Keratinocyte (primary cell): ENCODE measurements at regions not wholly inside any gene's neighbourhood (a gene's known extent, or its start where the extent isn't known, plus 50 kb on each side); places are given as distances from the start of the nearest gene placed in this dataset.

ENCODE experiments used
- DNase-seq: peaks from one replicate; pipeline ENCODE4 v3.0.0-alpha.2; 2011; ENCODE audit warnings: low read depth, missing footprints, low spot score
- FAIRE-seq: peaks from 2 replicates; lab custom pipeline; 2011; peaks lifted over from hg19 to GRCh38; lab: Jason Lieb, UNC
- H2AFZ ChIP-seq: 2 replicates; pipeline ENCODE4 v1.6.0; 2012; ENCODE audit warnings: low read length, control low read depth, inconsistent platforms; ENCODE audit not compliant: control insufficient read depth
- H3K27ac ChIP-seq: 2 replicates; pipeline ENCODE4 v1.5.1; 2011; ENCODE audit warnings: low read length; ENCODE audit not compliant: control insufficient read depth, insufficient read depth
- H3K27me3 ChIP-seq: 3 replicates; pipeline ENCODE4 v1.6.0; 2011; ENCODE audit warnings: low read length; ENCODE audit not compliant: control insufficient read depth, insufficient read depth; ENCODE audit errors: extremely low read depth
- H3K36me3 ChIP-seq, 2 experiments: 2 replicates in 1 of 2; 3 replicates in 1 of 2; pipeline ENCODE4 v1.5.1; 2011; ENCODE audit warnings: low read length in 2 of 2, mild to moderate bottlenecking in 1 of 2; ENCODE audit not compliant: control insufficient read depth in 2 of 2, insufficient read depth in 2 of 2; ENCODE audit errors: extremely low read depth in 1 of 2
- H3K4me1 ChIP-seq: 3 replicates; pipeline ENCODE4 v1.5.1; 2011; ENCODE audit warnings: low read length; ENCODE audit not compliant: control insufficient read depth, insufficient read depth; ENCODE audit errors: extremely low read depth
- H3K4me2 ChIP-seq: 3 replicates; pipeline ENCODE4 v1.6.0; 2011; ENCODE audit warnings: low read depth, low read length; ENCODE audit not compliant: control insufficient read depth, insufficient read depth; ENCODE audit errors: extremely low read depth
- H3K4me3 ChIP-seq, 3 experiments: fragments of 200-600 bp in 1 of 3; sonication (generic) in 1 of 3; 2 replicates in 2 of 3; 3 replicates in 1 of 3; pipeline ENCODE4 v1.5.1; 2011 to 2016; ENCODE audit warnings: low read length in 3 of 3, mild to moderate bottlenecking in 3 of 3, control low read depth in 2 of 3, inconsistent platforms in 1 of 3, low read depth in 1 of 3, mixed read lengths in 1 of 3, mixed run types in 1 of 3, moderate library complexity in 1 of 3; ENCODE audit not compliant: control insufficient read depth in 2 of 3, insufficient read depth in 2 of 3; ENCODE audit errors: extremely low read depth in 1 of 3
- H3K79me2 ChIP-seq: 2 replicates; pipeline ENCODE4 v1.6.0; 2012; ENCODE audit warnings: low read length; ENCODE audit not compliant: control insufficient read depth, insufficient read depth
- H3K9ac ChIP-seq: 3 replicates; pipeline ENCODE4 v1.6.0; 2011; ENCODE audit warnings: low read length; ENCODE audit not compliant: control insufficient read depth, insufficient read depth; ENCODE audit errors: extremely low read depth
- H3K9me1 ChIP-seq: 3 replicates; pipeline ENCODE4 v1.6.0; 2011; ENCODE audit warnings: low read length; ENCODE audit not compliant: control insufficient read depth, insufficient read depth; ENCODE audit errors: extremely low read depth
- H3K9me3 ChIP-seq: 2 replicates; pipeline ENCODE4 v1.5.1; 2012; ENCODE audit warnings: low read depth, low read length; ENCODE audit not compliant: control insufficient read depth
- H4K20me1 ChIP-seq: 3 replicates; pipeline ENCODE4 v1.6.0; 2011; ENCODE audit warnings: low read length; ENCODE audit not compliant: control insufficient read depth, insufficient read depth; ENCODE audit errors: extremely low read depth
- EZH2 ChIP-seq: IDR thresholded peaks from one replicate; pipeline ENCODE4 v1.6.1; 2012; ENCODE audit warnings: inconsistent platforms, mild to moderate bottlenecking, low read length, moderate library complexity
- dilution Hi-C: fragments of 300-500 bp; cut with MboI; formaldehyde crosslinking; loops from one replicate; pipeline ENCODE4 v1.7.0; 2020; ENCODE audit warnings: low sequenced_read_pairs; ENCODE audit not compliant: extremely low pct_ligation_motif_present
- TF ChIP-seq, protein P1 (sequence below), 3 experiments: IDR thresholded peaks in 1 of 3; conservative IDR thresholded peaks in 1 of 3; optimal IDR thresholded peaks in 1 of 3; 2 replicates in 2 of 3; 3 replicates in 1 of 3; pipeline versions ENCODE3 to v1.5.1; 2011; ENCODE audit warnings: low read length in 3 of 3, mild to moderate bottlenecking in 3 of 3, moderate library complexity in 2 of 3, control low read depth in 1 of 3, inconsistent platforms in 1 of 3; ENCODE audit not compliant: insufficient read depth in 2 of 3; ENCODE audit errors: extremely low read depth in 1 of 3

DNA sequence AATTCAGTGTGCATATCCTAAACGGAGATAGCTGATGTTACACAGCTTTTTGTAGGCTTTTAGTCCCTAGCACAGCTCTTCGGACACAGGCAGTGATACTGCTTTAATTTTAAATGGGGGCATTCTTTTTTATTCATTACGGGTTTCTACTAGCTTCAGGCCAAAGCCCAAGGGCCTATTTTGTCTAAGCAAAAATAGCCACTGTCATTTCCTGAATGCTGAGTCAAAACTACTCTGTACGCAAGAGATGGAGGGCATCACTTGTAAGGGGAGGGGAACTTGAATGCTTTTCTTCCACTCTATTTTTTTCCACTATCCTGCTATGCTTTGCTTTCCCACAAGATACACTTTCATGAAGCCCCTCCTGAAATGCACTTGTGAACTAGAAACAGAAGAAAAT lies 360.7 kb downstream of the PMP22 start:
- Histone ChIP-seq H3K9ac (no peak overlapping the region), H3K36me3 (no peaks in the 10 kb centered on the region), H3K79me2 (no peaks in the 10 kb centered on the region), H3K27ac (no peak overlapping the region), H4K20me1 (no peaks in the 10 kb centered on the region), H3K4me3 (no peak overlapping the region), H3K27me3 (no peaks in the 10 kb centered on the region), H2AFZ (no peak overlapping the region), H3K4me1 (no peaks in the 10 kb centered on the region), H3K9me3 (no peaks in the 10 kb centered on the region), H3K9me1 (no peaks in the 10 kb centered on the region), H3K4me2 (no peak overlapping the region)
- DNase-seq (no peak), FAIRE-seq (no peak)
- dilution Hi-C loops = no loop called here
- no peak for TF ChIP-seq EZH2
- TF ChIP-seq, protein P1, sequence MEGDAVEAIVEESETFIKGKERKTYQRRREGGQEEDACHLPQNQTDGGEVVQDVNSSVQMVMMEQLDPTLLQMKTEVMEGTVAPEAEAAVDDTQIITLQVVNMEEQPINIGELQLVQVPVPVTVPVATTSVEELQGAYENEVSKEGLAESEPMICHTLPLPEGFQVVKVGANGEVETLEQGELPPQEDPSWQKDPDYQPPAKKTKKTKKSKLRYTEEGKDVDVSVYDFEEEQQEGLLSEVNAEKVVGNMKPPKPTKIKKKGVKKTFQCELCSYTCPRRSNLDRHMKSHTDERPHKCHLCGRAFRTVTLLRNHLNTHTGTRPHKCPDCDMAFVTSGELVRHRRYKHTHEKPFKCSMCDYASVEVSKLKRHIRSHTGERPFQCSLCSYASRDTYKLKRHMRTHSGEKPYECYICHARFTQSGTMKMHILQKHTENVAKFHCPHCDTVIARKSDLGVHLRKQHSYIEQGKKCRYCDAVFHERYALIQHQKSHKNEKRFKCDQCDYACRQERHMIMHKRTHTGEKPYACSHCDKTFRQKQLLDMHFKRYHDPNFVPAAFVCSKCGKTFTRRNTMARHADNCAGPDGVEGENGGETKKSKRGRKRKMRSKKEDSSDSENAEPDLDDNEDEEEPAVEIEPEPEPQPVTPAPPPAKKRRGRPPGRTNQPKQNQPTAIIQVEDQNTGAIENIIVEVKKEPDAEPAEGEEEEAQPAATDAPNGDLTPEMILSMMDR (optimal IDR thresholded peaks at IDR 0.05 in 1 of 3, IDR thresholded peaks at IDR 0.05 in 1 of 3, conservative IDR thresholded peaks at IDR 0.05 in 1 of 3; ENCODE audit: extremely low read depth in 1 of 3, insufficient read depth in 2 of 3, low read length in 3 of 3) = no peak

DNA sequence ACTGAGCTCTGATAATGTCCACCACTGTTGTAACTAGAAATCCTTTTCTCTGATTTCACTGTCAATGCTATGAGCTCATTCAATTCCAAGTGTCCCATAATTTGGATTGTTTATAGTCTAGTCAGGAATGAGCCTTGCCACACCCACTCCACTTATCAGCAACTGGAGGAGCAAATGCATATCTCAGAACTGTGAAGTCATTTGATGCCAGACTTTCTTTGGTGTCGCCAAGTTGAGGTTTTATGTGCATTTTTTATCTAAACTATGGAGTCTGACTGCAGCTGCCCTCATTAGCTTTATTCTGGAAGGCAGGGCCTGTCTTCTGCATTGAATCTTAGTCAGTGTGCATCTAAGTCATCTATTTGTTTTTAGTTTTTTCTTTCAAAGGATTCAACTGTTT lies 361.3 kb downstream of the PMP22 start:
- no peaks in the 10 kb centered on the region for H3K79me2 ChIP-seq
- FAIRE-seq (no peak), DNase-seq (no peak)
- no peak for TF ChIP-seq EZH2
- TF ChIP-seq, protein P1 (optimal IDR thresholded peaks at IDR 0.05 in 1 of 3, IDR thresholded peaks at IDR 0.05 in 1 of 3, conservative IDR thresholded peaks at IDR 0.05 in 1 of 3; ENCODE audit: extremely low read depth in 1 of 3, insufficient read depth in 2 of 3, low read length in 3 of 3) = no peak
- no peaks in the 10 kb centered on the region for H3K27me3 ChIP-seq
- dilution Hi-C loops = no loop called here
- H2AFZ ChIP-seq = no peak overlapping the region
- H3K4me1 ChIP-seq = no peaks in the 10 kb centered on the region
- H3K27ac ChIP-seq = no peak overlapping the region
- H3K9me3 ChIP-seq = no peaks in the 10 kb centered on the region
- no peaks in the 10 kb centered on the region for H4K20me1 ChIP-seq
- no peaks in the 10 kb centered on the region for H3K36me3 ChIP-seq
- H3K4me2 ChIP-seq = no peak overlapping the region
- H3K9me1 ChIP-seq = no peaks in the 10 kb centered on the region
- H3K9ac ChIP-seq = no peak overlapping the region
- H3K4me3 ChIP-seq = no peak overlapping the region
